OCI-M2 (cell line): ENCODE measurements at regions not wholly inside any gene's neighbourhood (a gene's known extent, or its start where the extent isn't known, plus 50 kb on each side); places are given as distances from the start of the nearest gene placed in this dataset.

Source experiments
- DNase-seq: peaks from one replicate; lab custom pipeline; 2025; ENCODE audit not compliant: unreplicated experiment; lab: John Stamatoyannopoulos, UW

GRCh38 chr14:48914921-48915320 lies 671.3 kb downstream of the RPS29 start:
- no peak for DNase-seq

GRCh38 chr14:48914382-48914781 lies 671.8 kb downstream of the RPS29 start:
- DNase-seq: no peak

GRCh38 chr14:48900565-48900964 lies 685.6 kb downstream of the RPS29 start:
- DNase-seq: no peak

GRCh38 chr14:48890333-48890732 lies 695.8 kb downstream of the RPS29 start:
- no peak for DNase-seq

GRCh38 chr14:48876806-48877340 lies 709.3 kb downstream of the RPS29 start:
- DNase-seq: no peak

GRCh38 chr14:48874711-48875110 lies 711.5 kb downstream of the RPS29 start:
- DNase-seq: no peak

GRCh38 chr14:48857366-48857765 lies 728.8 kb downstream of the RPS29 start:
- DNase-seq: no peak

GRCh38 chr14:48853159-48853558 lies 733.0 kb downstream of the RPS29 start:
- no peak for DNase-seq

- no peak for DNase-seq
Observed at GRCh38 chr14:48849741-48850322, 736.3 kb downstream of the RPS29 start.

GRCh38 chr14:48842785-48843184 lies 743.4 kb downstream of the RPS29 start:
- DNase-seq: no peak

- DNase-seq: no peak
Observed at GRCh38 chr14:48826058-48826457, 760.1 kb downstream of the RPS29 start.

GRCh38 chr14:48814562-48814961 lies 771.6 kb downstream of the RPS29 start:
- DNase-seq: no peak

GRCh38 chr14:48805315-48805714 lies 780.9 kb downstream of the RPS29 start:
- DNase-seq: no peak

- no peak for DNase-seq
Observed at GRCh38 chr14:48792376-48793024, 793.7 kb downstream of the RPS29 start.

GRCh38 chr14:48788771-48789170 lies 797.4 kb downstream of the RPS29 start:
- no peak for DNase-seq

- no peak for DNase-seq
Observed at GRCh38 chr14:48786498-48786897, 799.7 kb downstream of the RPS29 start.

- DNase-seq: no peak
Observed at GRCh38 chr14:48771717-48772116, 814.5 kb downstream of the RPS29 start.

GRCh38 chr14:48751293-48751692 lies 834.9 kb downstream of the RPS29 start:
- no peak for DNase-seq

- DNase-seq: no peak
Observed at GRCh38 chr14:48748151-48748675, 838.0 kb downstream of the RPS29 start.

- no peak for DNase-seq
Observed at GRCh38 chr14:48747561-48748089, 838.6 kb downstream of the RPS29 start.

- no peak for DNase-seq
Observed at GRCh38 chr14:48744202-48744601, 842.0 kb downstream of the RPS29 start.

GRCh38 chr14:48738186-48738925 lies 847.8 kb downstream of the RPS29 start:
- no peak for DNase-seq
